ENCODE measurements at regions not wholly inside any gene's neighbourhood (a gene's known extent, or its start where the extent isn't known, plus 50 kb on each side); places are given as distances from the start of the nearest gene placed in this dataset.

- DNase-seq (ENCODE audit: low read depth in 4 of 4, low spot score in 2 of 4), result no peak
Observed at GRCh38 chr6:47091886-47092668, 49.9 kb upstream of the ADGRF1 start.
